ENCODE measurements at regions not wholly inside any gene's neighbourhood (a gene's known extent, or its start where the extent isn't known, plus 50 kb on each side); places are given as distances from the start of the nearest gene placed in this dataset.
"Not testable (repeated sequence)": the region's sequence is repeated elsewhere in the genome, so short reads cannot be mapped to it uniquely, and the experiment has no call there.

GRCh38 chr17:33567223-33567622 is 274.1 kb upstream of the ASIC2 start:
- DNase-seq (ENCODE audit: low read depth): no peak

- DNase-seq (ENCODE audit: low read depth): no peak
Observed at GRCh38 chr17:33572615-33573014, 279.5 kb upstream of the ASIC2 start.

- DNase-seq (ENCODE audit: low read depth): no peak
Observed at GRCh38 chr17:33574942-33575445, 281.9 kb upstream of the ASIC2 start.

GRCh38 chr17:33579740-33580139 is 286.6 kb upstream of the ASIC2 start:
- DNase-seq (ENCODE audit: low read depth): not testable (repeated sequence)

- DNase-seq (ENCODE audit: low read depth): no peak
Observed at GRCh38 chr17:33580215-33580614, 287.1 kb upstream of the ASIC2 start.

GRCh38 chr17:33582661-33583060 is 289.6 kb upstream of the ASIC2 start:
- DNase-seq (ENCODE audit: low read depth): no peak

- DNase-seq (ENCODE audit: low read depth): no peak
Observed at GRCh38 chr17:33583518-33584417, 290.7 kb upstream of the ASIC2 start.

GRCh38 chr17:33593991-33594390 is 300.9 kb upstream of the ASIC2 start:
- no peak for DNase-seq (ENCODE audit: low read depth)

- DNase-seq (ENCODE audit: low read depth): no peak
Observed at GRCh38 chr17:33595828-33596227, 302.7 kb upstream of the ASIC2 start.

- no peak for DNase-seq (ENCODE audit: low read depth)
Observed at GRCh38 chr17:33596899-33597298, 303.8 kb upstream of the ASIC2 start.

- no peak for DNase-seq (ENCODE audit: low read depth)
Observed at GRCh38 chr17:33598797-33599196, 305.7 kb upstream of the ASIC2 start.

GRCh38 chr17:33602981-33603380 is 309.9 kb upstream of the ASIC2 start:
- DNase-seq (ENCODE audit: low read depth): no peak

GRCh38 chr17:33603789-33604188 is 310.7 kb upstream of the ASIC2 start:
- DNase-seq (ENCODE audit: low read depth): no peak

GRCh38 chr17:33611532-33611931 is 318.4 kb upstream of the ASIC2 start:
- DNase-seq (ENCODE audit: low read depth): no peak

GRCh38 chr17:33615861-33616260 is 322.8 kb upstream of the ASIC2 start:
- no peak for DNase-seq (ENCODE audit: low read depth)

- no peak for DNase-seq (ENCODE audit: low read depth)
Observed at GRCh38 chr17:33623841-33624240, 330.7 kb upstream of the ASIC2 start.

GRCh38 chr17:33628500-33629346 is 335.6 kb upstream of the ASIC2 start:
- no peak for DNase-seq (ENCODE audit: low read depth)

- no peak for DNase-seq (ENCODE audit: low read depth)
Observed at GRCh38 chr17:33633446-33633845, 340.4 kb upstream of the ASIC2 start.

GRCh38 chr17:33637534-33637933 is 344.4 kb upstream of the ASIC2 start:
- DNase-seq (ENCODE audit: low read depth): no peak

- DNase-seq (ENCODE audit: low read depth): no peak
Observed at GRCh38 chr17:33639103-33639880, 346.2 kb upstream of the ASIC2 start.

- DNase-seq (ENCODE audit: low read depth): no peak
Observed at GRCh38 chr17:33640629-33641028, 347.5 kb upstream of the ASIC2 start.

- no peak for DNase-seq (ENCODE audit: low read depth)
Observed at GRCh38 chr17:33642002-33642401, 348.9 kb upstream of the ASIC2 start.
